ENCODE measurements at regions not wholly inside any gene's neighbourhood (a gene's known extent, or its start where the extent isn't known, plus 50 kb on each side); places are given as distances from the start of the nearest gene placed in this dataset.

- Mint-ChIP-seq H3K9me3 (ENCODE audit: low read depth) (no peaks in the 10 kb centered on the region), H3K36me3 (ENCODE audit: insufficient read depth) (no peaks in the 10 kb centered on the region), H3K4me3 (ENCODE audit: low read depth) (no peak overlapping the region), H3K27me3 (peaks cover 3% of the 10 kb centered on the region), H3K4me1 (ENCODE audit: low read depth) (no peaks in the 10 kb centered on the region), H3K27ac (no peak overlapping the region)
- no peak for TF ChIP-seq CTCF (IDR thresholded peaks at IDR 0.05; ENCODE audit: unreplicated experiment)
- no peak for DNase-seq (ENCODE audit: low spot score, unreplicated experiment)
Observed at GRCh38 chr4:117893207-117893606, 141.1 kb upstream of the NDST3 start.

DNA sequence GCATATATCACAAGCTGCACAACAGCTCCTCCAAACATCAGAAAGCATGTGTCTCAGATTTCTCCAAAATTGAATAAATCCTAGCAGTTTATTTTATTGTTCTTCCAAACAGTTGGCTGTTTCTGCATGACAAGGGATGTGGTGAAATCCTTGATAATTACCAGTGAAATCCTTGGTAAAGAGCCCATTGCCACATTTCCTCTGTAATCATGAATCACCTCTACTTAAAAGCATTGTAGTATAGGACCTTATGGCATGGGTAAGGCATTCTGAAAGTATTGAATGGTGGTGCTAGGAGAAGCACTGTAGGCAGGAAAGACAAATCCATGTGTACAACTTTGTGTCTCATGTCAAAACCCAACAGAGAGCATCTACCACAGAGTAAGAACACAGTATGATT, 135.8 kb upstream of the NDST3 start:
- H3K4me3 Mint-ChIP-seq (ENCODE audit: low read depth): no peak overlapping the region
- H3K27me3 Mint-ChIP-seq: peaks cover 3% of the 10 kb centered on the region
- H3K36me3 Mint-ChIP-seq (ENCODE audit: insufficient read depth): no peaks in the 10 kb centered on the region
- no peaks in the 10 kb centered on the region for H3K9me3 Mint-ChIP-seq (ENCODE audit: low read depth)
- H3K4me1 Mint-ChIP-seq (ENCODE audit: low read depth): no peaks in the 10 kb centered on the region
- no peak for DNase-seq (ENCODE audit: low spot score, unreplicated experiment)
- no peak overlapping the region for H3K27ac Mint-ChIP-seq
- TF ChIP-seq CTCF (IDR thresholded peaks at IDR 0.05; ENCODE audit: unreplicated experiment): no peak

DNA sequence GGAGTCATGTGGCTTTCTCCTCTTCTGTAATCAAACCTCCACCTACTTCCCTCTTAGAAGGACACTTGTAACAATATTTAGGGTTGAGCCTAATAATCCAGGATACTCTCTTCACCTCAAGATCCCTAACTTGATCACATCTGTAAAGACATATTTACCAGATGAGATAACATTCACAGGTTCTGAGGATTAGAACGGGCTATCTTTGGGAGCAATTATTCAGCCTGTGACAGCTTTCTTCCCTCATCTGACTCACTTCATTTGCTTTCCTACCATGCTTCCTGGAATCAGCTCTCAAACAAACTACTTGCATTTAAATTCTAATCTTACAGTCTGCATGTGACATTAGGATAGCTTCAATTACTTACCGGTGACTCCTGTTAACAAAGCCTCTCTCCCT, 133.5 kb upstream of the NDST3 start:
- H3K9me3 Mint-ChIP-seq (ENCODE audit: low read depth): no peaks in the 10 kb centered on the region
- no peak overlapping the region for H3K27ac Mint-ChIP-seq
- no peaks in the 10 kb centered on the region for H3K4me1 Mint-ChIP-seq (ENCODE audit: low read depth)
- TF ChIP-seq CTCF (IDR thresholded peaks at IDR 0.05; ENCODE audit: unreplicated experiment): no peak
- H3K4me3 Mint-ChIP-seq (ENCODE audit: low read depth): no peak overlapping the region
- no peaks in the 10 kb centered on the region for H3K36me3 Mint-ChIP-seq (ENCODE audit: insufficient read depth)
- peaks cover 3% of the 10 kb centered on the region for H3K27me3 Mint-ChIP-seq
- DNase-seq (ENCODE audit: low spot score, unreplicated experiment): no peak

DNA sequence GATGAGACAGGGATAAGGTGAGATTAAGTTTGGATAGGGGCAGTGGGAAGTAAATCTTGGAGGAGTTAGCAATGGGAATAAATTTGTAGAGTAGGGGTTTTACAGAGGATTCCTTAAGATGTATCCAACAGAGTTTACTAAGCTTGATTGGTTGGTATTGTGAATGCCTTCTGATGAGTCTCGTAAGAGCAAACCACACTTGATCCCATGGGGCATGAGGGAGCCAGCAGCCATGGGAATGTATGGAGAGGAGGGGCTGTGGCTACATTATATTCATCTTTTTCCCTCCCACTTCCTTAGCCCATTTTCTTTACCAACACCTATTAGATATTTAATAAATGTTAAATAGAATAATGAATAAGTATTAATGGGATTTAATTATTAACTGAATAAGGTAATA, 126.6 kb upstream of the NDST3 start:
- DNase-seq (ENCODE audit: low spot score, unreplicated experiment): no peak
- Mint-ChIP-seq H3K9me3 (ENCODE audit: low read depth) (no peaks in the 10 kb centered on the region), H3K27ac (no peak overlapping the region)

DNA sequence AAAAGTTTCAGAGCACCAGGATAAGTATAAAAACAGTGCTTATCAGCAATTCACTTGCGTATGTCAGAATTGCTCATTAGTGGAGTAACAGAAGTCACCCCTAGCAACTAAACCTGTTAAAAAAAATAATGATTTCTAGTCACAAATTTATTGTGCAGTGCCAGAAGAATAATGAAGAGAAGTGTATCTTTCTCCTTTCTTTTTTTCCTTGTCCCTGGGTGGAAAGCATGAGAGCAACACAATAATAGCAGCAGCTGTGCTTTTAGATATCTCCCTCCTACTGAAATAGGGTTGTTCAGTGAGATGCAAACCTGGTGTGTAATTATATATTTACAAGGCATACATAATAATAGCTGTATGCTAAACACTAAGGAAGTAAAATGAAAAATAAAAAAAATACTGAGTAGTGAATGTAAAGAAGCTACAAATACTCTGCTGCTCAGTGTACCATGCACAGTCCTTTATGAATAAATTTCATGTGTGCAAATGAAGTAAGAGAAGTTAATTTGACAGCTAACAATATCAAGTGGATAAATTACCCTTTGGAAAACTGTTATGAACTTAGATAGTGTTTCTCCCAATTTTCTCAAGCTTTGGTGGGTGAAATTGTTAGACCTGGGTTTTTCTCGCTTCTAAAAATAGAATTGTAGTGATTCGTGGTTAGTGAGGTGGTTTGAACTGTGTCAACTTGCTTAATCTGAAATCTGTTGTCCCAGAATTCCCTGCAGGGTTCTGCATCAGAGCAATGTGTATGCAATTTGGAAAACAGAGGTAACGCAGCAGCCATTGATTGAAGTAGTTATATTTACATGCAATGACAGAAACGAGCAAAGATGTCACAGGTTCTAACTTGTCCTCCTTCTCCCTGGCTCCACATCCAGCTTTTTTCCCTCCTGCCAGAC, 125.7 kb upstream of the NDST3 start:
- Mint-ChIP-seq H3K9me3 (ENCODE audit: low read depth) (no peaks in the 10 kb centered on the region), H3K27me3 (no peaks in the 10 kb centered on the region), H3K4me3 (ENCODE audit: low read depth) (no peak overlapping the region), H3K27ac (no peak overlapping the region), H3K36me3 (ENCODE audit: insufficient read depth) (no peaks in the 10 kb centered on the region), H3K4me1 (ENCODE audit: low read depth) (peaks cover 10% of the 10 kb centered on the region)
- no peak for DNase-seq (ENCODE audit: low spot score, unreplicated experiment)
- no peak for TF ChIP-seq CTCF (IDR thresholded peaks at IDR 0.05; ENCODE audit: unreplicated experiment)

More for the DNA sequence above, 126.6 kb upstream of the NDST3 start:
- Mint-ChIP-seq H3K27me3 (no peaks in the 10 kb centered on the region), H3K36me3 (ENCODE audit: insufficient read depth) (no peaks in the 10 kb centered on the region), H3K4me1 (ENCODE audit: low read depth) (peaks cover 10% of the 10 kb centered on the region), H3K4me3 (ENCODE audit: low read depth) (no peak overlapping the region)
- TF ChIP-seq CTCF (IDR thresholded peaks at IDR 0.05; ENCODE audit: unreplicated experiment): no peak
